EL (cell line): ENCODE measurements at regions not wholly inside any gene's neighbourhood (a gene's known extent, or its start where the extent isn't known, plus 50 kb on each side); places are given as distances from the start of the nearest gene placed in this dataset.
"Not testable (repeated sequence)": the region's sequence is repeated elsewhere in the genome, so short reads cannot be mapped to it uniquely, and the experiment has no call there.

Experiments
- DNase-seq: peaks from one replicate; pipeline ENCODE4 v3.0.0-alpha.2; 2016

DNA sequence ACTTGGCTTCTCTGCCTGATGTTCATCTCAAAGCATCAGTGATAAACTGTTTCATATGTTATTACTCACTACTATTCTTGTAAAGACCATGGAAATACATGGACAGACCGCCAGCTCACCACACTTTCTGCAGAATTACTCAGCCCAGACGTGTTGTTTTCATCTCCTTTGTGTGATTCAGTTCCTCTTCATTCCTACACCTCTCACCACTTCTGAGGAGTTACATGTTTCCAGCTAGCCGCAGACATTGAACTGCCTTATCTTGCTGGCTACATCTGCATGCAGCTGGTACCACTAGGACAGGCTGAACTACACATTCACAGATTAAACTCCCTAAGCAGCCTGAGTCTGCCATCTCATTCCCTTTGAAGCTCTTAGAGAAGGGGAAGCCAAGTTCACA lies 443.2 kb upstream of the FGF16 start:
- no peak for DNase-seq

DNA sequence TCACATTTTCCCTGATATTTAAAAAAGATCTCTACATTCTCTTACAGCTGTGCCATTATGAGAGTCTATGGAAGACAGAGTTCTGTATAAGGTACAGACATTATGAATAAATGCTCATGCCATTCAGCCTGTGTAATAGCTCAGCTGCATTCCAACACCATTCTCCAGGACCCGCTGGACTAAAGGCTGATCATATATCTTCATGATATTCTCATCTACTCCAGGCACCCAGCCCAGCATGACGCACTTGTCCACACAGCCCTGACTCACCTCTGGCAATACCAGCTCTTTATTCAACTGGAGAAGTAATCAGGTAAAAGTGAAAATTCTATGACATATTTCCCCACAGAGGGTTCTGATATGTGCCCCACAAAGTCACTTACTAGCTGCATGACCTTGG lies 437.5 kb upstream of the FGF16 start:
- DNase-seq, result no peak

DNA sequence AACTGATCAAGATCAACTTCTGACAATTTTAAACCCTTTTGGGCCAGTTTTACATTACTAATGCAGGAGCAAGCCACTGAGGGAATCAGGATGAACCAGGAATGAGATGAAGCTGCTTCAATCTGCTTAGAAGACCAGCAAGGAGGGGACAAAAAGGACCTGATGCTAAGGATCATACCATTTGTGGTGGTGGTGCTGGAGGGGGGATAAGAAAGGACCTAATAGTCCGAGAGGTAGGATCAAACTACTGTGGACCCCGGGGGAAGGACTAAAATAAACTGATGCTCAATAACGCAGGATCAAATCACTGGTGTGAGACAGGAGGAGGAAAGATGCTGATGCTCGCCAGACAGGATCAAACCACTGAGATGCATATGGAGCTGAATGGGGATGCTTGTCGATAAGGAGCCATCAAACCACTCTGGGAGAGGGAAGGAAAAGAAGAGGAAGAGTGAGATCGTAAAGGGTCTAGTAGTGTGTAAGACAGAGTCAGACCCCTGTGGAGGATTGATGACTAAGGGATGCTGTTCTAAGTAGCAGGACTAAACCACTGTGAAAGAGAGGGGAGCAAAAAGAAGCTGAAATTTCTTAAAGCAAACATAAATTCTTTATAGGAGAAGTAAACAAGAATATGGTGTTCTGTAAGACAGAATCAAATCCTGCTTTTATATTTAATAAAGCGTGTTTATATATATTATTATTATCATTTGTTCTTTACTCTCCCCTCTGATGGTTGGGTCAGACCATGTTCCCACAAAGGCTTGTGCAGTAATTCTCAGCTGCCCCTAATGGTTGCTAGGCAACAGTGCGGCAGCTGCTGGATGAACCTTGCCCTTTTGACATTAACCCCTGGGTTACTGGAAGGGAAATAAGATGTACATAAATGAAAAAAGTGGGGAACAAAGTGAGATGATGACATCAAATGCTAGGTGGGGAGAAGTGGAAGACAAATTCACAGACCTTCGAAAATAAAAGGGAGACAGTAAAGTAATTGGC lies 432.5 kb upstream of the FGF16 start:
- no peak for DNase-seq

DNA sequence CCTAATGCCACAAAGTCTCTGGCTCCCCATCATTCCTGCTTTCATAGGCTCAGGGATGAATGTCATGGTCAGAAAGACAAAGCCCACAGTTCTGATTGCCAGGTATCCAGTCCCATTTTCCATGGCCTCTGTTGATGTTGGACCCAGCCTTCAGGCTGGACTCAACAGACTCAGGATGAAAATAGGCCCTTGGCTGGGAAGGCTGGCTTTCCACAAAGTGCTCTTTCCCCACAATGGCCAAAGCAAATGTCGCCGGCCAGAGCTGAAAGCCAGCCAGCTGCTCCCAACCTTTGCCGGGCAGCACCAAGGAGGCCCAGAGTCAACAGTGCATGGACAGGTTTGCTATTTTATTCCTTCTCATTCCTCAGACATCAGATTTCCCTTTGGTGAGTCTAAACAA lies 430.1 kb upstream of the FGF16 start:
- no peak for DNase-seq

DNA sequence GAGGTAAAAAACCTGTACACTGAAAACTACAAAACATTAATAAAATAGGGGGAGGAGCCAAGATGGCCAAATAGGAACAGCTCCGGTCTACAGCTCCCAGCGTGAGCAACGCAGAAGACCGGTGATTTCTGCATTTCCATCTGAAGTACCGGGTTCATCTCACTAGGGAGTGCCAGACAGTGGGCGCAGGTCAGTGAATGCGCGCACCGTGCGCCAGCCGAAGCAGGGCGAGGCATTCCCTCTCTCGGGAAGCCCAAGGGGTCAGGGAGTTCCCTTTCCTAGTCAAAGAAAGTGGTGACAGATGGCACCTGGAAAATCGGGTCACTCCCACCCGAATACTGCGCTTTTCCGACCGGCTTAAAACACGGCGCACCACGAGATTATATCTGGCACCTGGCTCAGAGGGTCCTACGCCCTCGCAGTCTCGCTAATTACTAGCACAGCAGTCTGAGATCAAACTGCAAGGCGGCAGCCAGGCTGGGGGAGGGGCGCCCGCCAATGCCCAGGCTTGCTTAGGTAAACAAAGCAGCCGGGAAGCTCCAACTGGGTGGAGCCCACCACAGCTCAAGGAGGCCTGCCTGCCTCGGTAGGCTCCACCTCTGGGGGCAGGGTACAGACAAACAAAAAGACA lies 400.9 kb upstream of the FGF16 start:
- DNase-seq, result not testable (repeated sequence)

DNA sequence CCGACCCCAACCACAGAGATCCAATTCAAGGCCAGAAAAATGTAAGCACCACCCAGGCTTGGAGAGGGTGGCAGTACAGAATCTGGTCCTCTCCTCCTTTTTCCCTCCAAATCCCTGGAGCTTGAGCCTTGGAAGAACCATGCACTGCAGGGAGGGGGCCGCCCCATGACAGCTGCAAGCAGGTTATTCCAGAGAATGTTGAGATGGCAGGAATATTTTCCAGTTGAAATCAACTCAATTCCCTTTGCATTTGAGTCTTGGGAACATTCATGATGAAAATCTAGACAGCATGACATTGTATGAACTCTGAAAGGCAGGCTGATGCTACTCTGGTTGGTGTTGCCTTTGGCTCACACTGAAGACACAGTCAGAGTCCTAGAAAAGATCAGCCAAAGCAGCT lies 386.6 kb upstream of the FGF16 start:
- no peak for DNase-seq

DNA sequence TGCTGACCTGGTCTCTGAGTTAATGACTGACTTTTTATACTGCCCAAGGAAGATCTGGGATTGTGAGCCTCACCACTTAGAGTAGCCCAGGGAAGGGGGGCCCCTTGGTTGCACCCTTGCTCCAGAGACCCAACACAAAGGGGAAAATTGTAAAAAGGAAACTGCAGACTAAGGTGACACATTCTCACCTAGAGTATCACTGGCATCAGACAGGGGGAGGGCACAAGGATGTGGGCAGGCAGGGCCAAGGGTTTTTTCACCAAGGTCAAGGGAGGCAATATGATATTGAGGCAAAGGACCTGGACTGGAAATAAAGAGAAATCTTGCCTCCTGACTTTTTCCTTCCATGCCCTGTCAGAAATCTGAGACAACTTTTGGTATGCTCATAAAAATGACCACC lies 386.2 kb upstream of the FGF16 start:
- no peak for DNase-seq

DNA sequence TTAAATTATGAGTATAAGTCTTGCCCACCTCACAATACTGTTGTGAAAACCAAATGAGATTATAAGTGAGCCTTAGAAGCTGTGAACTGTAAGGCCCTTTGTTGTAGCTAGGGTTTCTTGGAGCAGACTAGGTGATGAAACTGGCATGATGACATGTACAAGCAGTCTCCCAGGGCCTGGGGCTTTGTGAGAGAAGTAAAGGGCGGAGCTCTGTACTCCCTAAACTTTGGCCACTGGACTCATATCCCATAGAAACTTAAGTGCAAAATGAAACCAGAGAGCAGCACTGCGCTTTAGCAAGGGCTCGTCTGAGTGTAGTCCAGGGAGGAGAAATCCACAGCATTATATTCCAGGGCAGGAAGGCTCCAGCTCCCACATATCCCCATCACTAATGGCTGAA lies 385.6 kb upstream of the FGF16 start:
- DNase-seq, result no peak

DNA sequence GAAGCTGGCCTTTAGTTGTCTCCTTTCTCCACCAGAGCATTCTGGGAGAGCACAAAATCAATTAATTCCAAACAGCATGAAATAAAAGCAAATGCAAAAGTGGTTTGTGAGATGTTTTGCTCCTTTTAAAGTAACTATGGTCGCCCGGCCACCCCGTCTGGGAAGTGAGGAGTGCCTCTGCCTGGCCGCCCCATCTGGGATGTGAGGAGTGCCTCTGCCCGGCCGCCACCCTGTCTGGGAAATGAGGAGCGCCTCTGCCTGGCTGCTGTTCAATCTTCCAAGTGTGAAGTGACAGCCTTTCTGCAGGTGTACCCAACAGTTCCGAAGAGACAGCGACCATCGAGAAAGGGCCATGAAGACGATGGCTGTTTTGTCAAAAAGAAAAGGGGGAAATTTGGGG lies 381.3 kb upstream of the FGF16 start:
- DNase-seq, result no peak

DNA sequence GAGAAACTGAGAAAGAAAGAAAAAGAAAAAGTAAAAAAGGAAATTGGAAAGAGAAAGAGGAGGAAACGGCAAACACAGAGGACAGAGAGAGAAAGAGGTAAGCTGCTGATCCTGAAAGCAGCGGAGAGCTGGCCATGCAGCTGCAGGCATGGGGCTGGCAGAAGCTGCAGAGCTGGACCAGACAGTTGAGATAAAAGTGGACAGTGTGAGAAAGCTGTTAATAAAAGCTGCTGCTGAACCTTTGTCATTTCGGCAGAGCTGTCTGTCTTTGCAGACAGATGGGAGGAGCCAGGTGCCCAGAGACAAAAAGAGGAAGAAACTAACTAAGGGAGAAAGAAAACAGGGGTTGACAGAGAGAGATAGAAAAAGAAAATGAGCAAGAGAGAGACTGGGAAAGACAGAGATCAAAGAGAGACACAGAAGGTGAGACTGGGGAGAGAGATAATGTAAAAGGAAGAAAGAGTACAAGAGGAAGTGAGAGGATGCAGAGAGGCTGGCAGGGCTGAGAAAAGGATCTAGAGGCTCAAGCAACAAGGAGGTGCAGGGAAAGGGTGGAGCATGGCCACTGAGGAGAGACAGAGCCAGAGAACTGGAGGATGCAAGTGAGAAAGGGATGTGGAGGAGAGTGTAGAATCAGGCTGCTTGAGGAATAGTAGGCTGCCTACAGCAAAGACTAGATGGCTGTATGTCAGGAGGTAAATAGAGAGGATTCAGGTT lies 376.8 kb upstream of the FGF16 start:
- no peak for DNase-seq

DNA sequence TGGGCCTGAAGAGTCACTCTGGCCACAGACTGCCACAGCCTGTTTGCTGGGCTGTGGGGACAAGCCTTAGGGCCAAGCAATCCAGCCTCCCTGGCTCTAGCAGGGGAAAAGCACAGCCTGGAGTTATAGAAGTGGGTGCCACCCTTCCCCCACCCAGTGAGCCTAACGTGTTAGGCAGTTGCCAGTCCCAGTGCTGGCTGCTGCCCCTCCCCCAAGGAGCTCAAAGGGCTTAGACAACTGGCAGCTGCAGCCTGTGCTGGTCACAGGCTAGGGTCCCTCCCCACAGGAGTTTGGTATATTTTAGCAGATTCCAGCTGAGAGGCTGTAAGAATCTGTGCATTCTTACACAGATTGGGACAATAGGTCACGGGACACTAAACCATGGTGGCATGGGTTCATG lies 370.3 kb upstream of the FGF16 start:
- no peak for DNase-seq

DNA sequence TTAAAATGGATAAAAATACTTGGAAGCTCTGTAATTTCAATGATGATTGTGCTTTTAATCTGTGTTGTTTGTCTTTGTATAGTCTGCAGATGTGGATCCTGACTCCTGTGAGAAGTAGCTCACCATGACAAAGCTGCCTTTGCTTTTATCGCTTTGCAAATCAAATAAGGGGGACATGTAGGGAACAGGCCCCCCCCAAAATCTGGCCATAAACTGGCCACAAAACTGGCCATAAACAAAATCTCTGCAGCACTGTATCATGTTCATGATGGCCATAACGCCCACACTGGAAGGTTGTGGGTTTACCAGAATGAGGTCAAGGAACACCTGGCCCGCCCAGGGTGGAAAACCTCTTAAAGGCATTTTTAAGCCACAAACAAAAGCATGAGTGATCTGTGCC lies 366.0 kb upstream of the FGF16 start:
- not testable (repeated sequence) for DNase-seq

DNA sequence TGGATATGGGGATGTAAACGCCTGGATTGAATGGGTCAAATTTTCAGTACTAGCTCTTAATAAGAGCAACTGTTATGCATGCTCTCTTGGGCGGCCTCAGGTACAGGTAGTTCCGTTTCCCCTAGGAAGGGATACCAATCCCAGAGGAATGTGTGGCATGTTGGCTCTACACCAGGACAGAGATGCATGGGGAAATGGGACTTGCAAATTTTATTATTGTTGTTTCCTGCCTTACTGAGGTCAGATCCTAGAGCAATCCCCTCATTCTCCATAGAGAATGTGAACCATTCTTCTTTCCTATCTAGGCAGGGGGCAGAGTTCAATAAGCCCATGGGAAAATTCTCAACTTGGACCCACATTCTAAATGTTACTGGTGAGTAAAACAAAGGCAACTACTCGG lies 361.8 kb upstream of the FGF16 start:
- DNase-seq, result no peak

DNA sequence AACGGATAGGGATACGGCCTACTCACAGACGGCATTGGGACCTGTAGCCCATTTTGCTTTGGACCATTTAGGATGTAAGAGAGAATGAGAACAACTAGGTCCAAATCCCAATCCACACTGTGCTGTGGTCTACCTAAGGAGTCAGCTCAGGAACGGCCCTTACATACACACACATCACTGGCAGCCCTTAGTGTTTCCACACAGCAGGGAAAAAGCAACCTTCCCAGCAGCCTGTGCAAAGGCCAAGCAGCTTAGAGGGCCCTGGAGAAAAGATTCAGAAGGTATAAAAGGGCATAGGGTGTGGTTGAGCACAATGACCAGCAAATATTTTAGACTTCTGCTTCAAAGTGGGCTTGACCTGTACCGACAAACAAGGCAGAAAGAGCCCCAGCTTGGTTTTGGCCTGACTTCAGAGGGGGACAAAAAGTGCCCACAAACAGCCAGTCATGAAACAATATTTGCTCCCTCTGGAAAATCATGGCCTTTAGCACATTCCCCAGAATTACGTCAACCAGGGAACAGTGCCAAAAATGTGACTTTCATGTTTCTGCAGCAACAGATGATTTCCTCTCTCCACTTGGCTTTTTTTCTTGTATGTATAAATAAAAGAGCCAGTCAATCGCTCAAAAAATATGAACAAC lies 359.5 kb upstream of the FGF16 start:
- DNase-seq, result peak; percentile 29

DNA sequence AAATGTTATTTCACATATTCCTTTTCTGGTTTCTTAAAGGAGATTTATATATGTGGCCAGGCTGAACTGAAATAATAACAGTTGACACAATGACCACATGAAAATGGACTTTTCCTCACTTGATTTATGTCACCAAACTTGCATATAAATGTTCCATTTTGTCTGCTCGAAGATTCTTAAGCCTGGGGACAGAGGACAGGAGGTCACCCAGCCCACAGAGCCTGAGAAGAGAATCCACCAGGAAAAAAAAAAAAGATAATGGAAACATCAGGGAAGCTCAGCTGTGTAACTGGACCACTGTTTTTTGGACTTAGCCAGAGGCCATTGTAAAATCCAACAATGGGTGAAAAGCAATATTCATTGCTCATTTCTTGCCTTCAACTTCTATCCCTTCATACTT lies 359.0 kb upstream of the FGF16 start:
- no peak for DNase-seq

DNA sequence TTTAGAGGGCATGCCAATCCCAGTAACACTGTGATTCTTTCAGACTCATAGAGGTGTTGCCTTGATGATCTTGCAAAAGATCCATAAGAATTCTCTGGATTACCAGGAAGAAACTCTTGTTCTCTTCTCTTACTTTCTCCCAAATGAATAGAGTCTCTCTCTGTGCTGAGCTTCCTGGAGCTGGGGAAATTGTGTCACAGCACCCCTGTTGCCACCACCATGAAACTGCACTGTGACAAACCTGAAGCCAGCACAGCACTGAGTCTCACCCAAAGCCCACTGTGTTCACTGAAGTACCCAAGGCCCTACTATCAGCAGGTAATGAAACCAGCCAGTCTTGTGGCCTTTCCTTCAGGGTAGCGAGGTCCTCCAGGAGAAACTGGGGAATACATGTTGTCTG lies 332.7 kb upstream of the FGF16 start:
- no peak for DNase-seq

DNA sequence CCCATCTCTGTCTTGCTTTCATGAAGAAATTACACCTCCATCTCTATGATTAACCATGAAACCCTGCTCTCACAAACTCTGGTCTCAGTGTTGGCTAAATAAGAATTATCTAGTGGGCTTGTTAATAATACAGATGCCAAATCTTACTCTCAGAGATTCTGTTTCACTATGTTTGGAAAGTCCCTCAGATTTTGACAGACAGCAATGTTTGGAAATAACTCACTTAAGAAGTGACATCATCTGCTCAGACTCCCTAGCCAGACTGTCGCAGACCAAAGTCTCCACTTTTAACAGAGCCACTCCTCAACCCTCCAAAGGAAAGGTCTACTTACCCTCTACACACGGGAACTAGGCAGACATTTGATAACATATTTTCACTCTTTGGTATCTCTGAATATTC lies 328.5 kb upstream of the FGF16 start:
- no peak for DNase-seq

DNA sequence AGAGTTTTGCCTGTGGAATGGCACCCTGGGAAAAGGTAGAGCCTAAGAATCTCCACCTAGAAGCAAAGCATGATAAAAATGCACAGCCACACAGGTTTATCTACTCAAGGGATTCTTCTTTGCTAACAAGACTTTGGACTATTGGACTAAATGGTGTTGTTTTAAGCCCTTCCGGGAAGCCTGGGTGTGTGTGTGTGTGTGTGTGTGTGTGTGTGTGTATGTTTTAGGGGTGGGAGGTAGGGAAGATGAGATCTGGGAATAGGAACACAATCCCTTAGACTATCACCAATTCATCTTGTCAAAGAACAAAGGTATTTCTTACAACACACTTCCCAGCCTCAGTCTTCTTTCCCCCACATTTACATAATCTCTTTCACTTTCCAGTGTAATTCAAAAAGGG lies 327.5 kb upstream of the FGF16 start:
- DNase-seq, result no peak

DNA sequence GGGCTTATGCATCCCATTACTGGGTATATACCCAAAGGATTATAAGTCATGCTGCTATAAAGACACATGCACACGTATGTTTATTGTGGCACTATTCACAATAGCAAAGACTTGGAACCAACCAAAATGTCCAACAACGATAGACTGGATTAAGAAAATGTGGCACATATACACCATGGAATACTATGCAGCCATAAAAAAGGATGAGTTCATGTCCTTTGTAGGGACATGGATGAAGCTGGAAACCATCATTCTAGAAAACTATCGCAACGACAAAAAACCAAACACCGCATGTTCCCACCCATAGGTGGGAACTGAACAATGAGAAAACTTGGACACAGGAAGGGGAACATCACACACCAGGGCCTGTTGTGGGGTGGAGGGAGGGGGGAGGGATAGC lies 323.3 kb upstream of the FGF16 start:
- DNase-seq, result not testable (repeated sequence)

DNA sequence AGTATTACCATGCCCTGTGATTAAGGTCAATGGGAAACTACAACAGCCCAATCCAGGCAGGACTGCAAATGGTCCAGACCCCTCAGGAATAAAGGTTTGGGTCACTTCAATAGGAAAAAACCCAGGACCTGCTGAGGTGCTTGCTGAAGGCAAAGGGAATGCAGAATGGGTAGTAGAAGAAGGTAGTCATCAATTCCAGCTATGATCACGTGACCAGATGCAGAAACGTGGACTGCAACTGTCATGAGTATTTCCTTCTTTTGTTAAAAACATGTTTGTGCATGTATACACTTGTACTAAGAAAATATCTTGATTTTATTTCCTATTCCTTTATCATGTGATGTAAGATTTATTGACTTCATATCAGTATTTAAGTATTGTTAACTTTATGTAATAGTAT lies 319.6 kb upstream of the FGF16 start:
- not testable (repeated sequence) for DNase-seq

DNA sequence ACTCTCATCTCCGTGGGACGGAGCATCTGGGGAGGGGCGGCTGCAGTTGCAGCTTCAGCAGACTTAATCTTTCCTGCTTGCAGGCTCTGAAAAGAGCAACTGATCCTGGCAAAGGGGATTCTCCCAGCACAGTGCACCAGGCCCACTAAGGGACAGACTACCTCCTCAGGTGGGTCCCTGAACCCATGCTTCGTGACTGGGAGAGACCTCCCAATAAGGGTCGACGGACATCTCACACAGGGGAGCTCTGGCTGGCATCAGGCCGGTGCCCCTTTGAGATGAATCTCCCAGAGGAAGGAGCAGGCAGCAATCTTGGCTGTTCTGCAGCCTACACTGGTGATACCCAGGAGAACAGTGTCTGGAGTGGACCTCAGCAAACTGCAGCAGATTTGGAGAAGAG lies 303.3 kb upstream of the FGF16 start:
- no peak for DNase-seq

DNA sequence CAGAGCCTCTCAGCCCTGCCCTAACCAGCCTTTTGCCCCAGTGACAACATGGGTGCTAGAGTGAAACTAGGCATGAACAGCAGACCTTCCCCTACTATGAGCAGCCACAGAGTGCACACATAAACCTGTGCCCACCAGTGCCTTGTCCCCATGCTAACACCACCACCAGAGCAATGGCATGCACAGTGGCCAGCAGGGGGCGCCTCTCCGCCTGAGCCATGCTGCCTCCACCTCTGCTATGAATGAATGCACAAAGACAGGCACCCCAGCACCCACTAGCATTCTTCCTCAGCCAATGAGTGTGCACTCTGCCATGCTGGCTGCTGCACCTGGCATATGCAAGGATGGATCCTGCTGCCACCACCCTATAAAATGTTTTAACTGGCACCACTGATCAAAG lies 286.9 kb upstream of the FGF16 start:
- DNase-seq, result peak; percentile 2

DNA sequence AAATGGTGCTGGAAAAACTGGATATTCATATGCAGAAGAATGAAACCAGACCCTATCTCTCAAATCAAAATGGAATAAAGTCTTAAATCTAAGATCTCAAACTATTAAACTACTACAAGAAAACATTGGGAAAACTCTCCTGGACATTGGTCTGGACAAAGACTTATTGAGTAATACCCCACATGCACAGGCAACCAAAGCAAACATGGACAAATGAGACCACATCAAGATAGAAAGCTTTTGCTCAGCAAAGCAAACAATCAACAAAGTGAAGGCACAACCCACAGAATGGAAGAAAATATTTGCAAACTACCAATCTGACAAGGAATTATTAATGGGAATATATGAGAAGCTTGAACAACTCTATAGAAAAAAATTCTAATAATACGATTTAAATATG lies 284.4 kb upstream of the FGF16 start:
- no peak for DNase-seq
